Erythroblast (primary cell): ENCODE measurements at regions not wholly inside any gene's neighbourhood (a gene's known extent, or its start where the extent isn't known, plus 50 kb on each side); places are given as distances from the start of the nearest gene placed in this dataset.

Experiments used
- GATA1 ChIP-seq: IDR thresholded peaks from 2 replicates; pipeline ENCODE4 v1.6.1; 2011; ENCODE audit warnings: low read depth, mild to moderate bottlenecking, control low read depth, low read length, moderate library complexity
- POLR2A ChIP-seq: IDR thresholded peaks from 2 replicates; pipeline ENCODE4 v1.6.1; 2011; ENCODE audit warnings: mild to moderate bottlenecking, low read length

DNA sequence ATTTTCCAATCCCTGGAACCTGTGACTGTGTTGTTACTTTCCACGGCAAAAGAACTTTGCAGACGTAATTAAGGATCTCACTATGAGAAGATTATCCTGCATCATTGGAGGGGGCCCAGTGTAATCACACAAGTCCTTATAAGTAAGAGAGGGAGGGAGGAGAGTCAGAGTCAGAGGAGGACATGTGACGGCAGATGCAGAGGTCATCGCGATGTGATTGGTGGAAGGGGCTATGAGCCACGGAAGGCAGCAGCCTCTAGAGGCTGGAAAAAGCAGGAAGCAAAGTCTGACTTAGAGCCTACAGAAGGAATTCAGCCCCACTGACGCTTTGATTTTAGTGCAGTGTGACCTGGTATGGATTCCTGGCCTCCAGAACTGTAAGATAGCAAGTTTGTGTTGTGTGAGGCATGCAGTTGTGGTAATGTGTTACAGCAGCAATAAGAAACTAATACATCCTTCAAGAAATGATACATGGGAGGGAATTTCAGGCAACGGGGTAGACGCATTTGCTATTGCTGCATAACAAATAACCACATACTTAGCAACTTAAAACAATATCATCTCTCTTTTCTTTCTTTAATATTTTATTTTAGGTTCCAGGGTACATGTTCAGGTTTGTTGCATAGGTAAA lies 112.7 kb upstream of the SERPINE2 start:
- TF ChIP-seq POLR2A (no peak), GATA1 (no peak)
